HG03159 (cell line): ENCODE measurements at regions not wholly inside any gene's neighbourhood (a gene's known extent, or its start where the extent isn't known, plus 50 kb on each side); places are given as distances from the start of the nearest gene placed in this dataset.
"Not testable (repeated sequence)": the region's sequence is repeated elsewhere in the genome, so short reads cannot be mapped to it uniquely, and the experiment has no call there.

ENCODE experiments used
- ATAC-seq: cut with Tn5 transposase; IDR thresholded peaks from one replicate; pipeline ENCODE4 v1.9.1; 2021; ENCODE audit warnings: mild to moderate bottlenecking, moderate library complexity; ENCODE audit not compliant: unreplicated experiment

GRCh38 chr2:147438882-147439281, 405.9 kb upstream of the ACVR2A start:
- no peak for ATAC-seq

DNA sequence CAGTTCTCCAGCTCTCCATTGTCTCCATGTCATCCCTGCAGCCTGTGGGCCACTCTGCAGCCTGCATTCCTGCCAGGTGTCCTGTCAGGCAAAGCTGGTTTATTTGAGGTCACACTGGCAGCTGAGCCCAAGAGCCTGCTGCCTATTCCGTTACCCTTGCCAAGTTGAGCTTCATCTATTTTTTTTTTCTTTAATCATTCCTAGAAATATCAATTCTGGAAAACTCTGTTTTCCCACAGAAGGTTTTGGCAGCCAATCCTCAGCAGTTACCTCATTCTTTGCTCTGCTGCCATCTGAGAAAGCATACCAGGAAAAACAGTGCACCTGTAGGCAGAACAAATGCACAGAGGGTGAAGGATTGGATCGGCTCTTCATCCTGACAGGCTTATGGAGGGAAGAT, 411.0 kb upstream of the ACVR2A start:
- no peak for ATAC-seq

DNA sequence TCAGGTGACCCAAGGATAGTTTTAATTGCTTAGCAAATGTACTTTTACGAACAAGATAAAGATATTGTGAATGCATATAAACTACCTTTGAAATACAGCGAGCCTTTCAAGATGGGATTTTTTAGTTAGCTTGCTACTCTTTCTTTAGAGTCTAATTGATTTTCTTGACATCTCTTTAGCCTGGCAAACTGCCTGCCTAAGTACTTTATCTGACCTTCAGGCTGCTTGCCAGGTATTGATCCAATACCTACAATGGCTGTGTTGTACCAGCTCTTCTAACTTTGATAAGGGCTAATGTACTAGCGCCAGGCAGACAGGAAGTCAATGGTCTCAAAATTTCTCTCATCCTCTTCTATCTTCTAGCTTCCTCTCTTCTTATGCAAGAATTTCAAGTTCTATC, 414.4 kb upstream of the ACVR2A start:
- no peak for ATAC-seq

- no peak for ATAC-seq
These were observed 416.6 kb upstream of the ACVR2A start for GRCh38 chr2:147428120-147428747.

- ATAC-seq: no peak
These were observed 419.3 kb upstream of the ACVR2A start for GRCh38 chr2:147425437-147426029.

- no peak for ATAC-seq
These were observed 420.1 kb upstream of the ACVR2A start for GRCh38 chr2:147424766-147425165.

DNA sequence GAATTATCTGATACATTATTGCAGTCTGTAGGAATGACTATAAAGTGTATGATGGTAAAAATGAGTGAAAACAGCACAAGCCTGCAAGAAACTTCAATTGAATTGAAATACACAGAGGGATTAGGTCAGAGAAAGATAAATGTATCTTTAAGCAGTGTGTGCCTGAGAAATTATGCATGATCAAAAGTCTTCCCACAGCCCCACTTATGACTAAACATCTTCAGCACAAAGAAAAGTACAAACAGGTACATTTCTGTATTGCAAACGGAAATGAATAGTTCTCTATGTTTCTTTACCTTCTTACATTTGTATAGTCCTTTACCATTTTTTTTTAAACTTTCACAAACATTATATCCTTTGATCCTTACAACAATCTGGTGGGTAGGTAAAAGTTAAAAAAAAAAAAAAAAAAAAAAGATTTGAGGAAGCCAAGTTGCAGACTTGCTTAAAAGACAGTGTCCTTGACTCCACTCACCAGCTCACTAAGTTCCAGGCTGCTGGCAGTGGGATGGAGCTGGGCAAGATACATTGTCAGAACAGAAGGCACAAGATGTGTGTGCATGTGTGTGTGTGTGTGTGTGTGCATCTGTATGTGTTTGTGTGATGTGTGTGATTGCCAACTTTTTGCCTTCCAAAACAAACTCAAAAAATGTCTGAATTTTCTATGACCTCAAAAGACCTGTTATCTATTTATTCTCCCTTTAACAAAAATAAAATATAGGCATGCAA, 423.7 kb upstream of the ACVR2A start:
- ATAC-seq: no peak

DNA sequence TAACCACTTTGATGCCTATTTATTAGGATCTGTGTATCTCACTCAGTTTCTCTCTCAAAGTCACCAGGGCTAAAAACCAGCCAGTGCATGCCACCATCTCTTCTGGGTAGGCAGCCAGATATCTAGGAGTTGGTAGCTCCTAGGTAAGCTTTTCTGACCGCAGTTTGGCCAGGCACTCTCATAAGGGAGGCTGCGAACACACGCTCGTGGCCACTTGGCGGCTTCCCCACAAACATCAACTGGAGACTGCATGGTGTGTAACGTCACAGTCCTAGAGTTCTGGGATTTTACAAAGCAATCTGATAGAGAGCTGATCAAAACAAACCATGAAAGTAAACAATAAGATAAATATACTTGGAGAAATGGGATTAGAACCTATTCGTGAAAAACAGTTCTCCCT, 424.3 kb upstream of the ACVR2A start:
- no peak for ATAC-seq

DNA sequence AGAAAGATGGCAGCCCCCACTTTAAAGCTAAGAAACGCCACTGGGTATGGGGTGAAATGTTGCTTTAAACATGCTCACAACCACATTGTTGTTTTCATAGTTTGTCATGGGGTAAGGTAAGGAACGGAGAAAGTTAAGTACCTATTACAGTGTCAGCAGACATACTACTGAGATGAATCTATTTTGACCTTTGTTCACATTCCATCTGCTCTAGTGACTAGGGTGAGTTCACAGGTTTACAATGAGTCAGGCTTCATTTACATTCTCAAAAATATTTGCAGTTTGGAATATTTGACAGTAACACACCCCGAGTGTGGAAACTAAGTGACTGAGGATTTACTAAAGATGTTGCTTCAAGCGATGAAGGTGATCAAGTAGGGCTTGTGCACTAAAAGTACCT, 428.7 kb upstream of the ACVR2A start:
- no peak for ATAC-seq

DNA sequence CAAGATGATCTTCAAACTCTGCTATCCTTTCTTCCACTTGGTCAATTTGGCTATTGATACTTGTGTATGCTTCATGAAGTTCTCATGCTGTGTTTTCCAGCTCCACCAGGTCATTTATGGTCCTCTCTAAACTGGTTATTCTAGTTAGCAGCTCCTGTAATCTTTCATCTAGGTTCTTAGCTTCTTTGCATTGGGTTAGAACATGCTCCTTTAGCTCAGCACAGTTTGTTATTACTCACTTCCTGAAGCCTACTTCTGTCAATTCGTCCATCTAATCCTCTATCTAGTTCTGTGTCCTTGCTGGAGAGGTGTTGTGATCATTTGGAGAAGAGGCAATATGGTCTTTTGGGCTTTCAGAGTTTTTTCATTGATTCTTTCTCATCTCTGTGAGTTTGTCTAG, 430.2 kb upstream of the ACVR2A start:
- ATAC-seq: not testable (repeated sequence)

DNA sequence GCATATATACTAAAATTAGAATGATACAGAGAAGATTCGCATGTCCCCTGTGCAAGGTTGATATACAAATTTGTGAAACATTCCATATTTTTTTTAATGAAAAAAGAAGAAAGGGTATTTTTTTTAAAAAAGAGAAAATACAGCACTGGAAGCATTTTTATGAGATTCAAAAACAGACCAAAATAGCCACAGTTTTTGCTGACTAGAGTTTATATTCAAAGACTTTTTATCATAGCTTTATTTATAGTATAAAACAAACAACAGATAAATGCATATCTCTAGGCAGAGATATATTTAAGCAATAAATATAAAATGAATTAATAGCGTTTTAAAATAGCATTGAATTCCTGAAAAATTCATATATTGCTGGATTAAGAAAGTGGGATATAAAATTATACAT, 436.5 kb upstream of the ACVR2A start:
- ATAC-seq: no peak

DNA sequence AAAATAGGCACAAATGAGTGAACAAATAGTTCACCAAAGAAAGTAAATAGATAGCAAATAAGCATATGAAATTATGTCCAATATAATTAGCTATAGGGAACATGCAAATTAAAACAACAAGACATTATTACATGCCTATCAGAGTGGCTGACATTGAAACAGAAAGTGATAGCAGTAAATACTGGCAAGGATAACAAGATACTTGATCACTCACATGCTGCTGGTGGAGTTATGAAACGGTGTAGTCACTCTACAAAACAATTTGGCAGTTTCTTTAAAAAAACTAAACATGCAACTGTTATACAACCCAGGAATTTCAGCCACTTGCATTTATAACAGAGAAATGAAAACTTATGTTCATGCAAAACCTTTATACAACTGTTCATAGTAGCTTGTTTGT, 439.2 kb upstream of the ACVR2A start:
- peak; percentile 79 for ATAC-seq

- ATAC-seq: no peak
These were observed 445.8 kb upstream of the ACVR2A start for GRCh38 chr2:147398996-147399395.

DNA sequence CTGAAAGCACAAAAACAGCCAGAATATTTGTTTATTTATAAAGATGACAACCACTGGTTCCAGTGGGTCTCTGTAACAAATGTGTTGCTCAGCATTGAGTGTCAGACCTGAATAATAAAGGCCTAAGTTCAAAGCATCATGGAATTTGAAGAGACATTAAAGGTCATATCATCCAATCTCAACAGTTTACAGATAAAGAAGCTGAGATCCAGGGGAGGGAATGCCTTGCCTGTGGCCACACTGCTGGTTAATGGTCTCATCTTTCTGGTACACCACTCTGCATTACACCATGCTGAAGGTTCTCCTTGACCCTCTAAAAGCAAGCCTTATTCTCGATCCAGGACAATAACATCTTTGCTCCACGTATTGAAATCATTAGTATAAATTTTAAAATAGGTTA, 446.5 kb upstream of the ACVR2A start:
- no peak for ATAC-seq

- no peak for ATAC-seq
These were observed 447.9 kb upstream of the ACVR2A start for GRCh38 chr2:147396890-147397289.

DNA sequence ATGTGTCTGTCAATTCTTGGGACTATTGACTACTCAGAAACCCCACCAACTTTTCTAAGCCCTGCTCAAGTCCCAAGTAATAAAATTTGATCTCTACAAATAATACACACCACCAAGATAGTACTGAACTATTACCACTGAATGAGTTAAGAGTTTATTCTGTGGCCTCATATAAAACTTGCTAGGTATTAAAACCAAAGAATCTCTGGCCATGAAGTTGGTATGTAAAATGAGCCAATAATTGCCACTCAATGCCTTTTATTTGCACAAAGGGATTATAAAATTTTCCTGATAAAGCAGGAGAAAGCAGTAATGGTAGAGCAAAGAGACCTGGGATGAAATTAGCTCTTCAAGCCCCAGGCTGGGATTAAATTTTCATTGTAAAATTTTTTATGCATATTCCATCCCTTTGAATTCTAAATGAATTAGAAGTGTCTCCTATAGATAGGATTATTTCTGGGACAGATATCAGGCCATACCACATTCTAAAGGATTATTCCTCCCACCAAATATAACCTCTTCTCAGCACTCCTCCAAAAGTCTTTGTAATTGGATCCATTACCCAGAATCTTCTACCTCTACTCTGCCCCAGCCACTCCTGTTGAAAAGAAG, 450.5 kb upstream of the ACVR2A start:
- no peak for ATAC-seq

DNA sequence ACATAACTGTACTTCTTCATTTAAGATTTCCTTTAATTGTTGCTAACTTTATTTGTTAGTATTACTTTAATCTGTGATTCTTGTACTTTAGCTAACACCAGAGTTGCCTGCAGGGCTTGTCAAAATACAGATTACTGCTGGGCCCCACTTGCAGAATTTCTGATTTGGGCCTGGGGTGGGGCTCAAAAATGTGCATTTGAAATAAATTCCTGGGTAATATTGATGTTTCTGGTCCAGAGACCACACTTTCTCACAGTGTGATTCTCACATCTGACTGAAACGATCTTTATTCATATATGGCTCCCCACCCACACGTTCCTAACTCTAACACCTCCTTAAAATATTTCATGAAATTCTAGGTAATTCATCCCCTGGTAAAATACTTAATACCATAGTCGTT, 452.6 kb upstream of the ACVR2A start:
- no peak for ATAC-seq

- no peak for ATAC-seq
These were observed 454.4 kb upstream of the ACVR2A start for GRCh38 chr2:147390475-147390874.

- ATAC-seq: no peak
These were observed 455.6 kb upstream of the ACVR2A start for GRCh38 chr2:147389218-147389617.

DNA sequence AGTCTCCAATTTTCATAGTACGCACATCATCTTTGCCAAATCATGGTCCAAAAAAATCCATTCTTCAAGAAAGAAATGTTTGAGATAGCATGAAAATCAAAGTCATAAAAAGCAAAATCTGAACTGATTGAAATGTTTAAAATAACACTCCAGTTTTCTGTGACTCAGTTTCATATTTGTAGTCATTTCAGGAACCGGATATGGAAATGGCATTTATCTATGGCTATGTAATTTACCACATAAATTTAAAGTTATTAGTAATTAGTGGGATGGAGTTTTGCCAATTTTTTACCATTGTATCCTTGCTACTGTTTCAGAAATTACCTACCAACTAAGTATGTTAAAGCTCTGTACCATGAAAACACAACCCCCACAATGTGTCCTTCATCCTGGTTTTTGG, 456.6 kb upstream of the ACVR2A start:
- ATAC-seq: no peak

- no peak for ATAC-seq
These were observed 458.5 kb upstream of the ACVR2A start for GRCh38 chr2:147386284-147386683.

DNA sequence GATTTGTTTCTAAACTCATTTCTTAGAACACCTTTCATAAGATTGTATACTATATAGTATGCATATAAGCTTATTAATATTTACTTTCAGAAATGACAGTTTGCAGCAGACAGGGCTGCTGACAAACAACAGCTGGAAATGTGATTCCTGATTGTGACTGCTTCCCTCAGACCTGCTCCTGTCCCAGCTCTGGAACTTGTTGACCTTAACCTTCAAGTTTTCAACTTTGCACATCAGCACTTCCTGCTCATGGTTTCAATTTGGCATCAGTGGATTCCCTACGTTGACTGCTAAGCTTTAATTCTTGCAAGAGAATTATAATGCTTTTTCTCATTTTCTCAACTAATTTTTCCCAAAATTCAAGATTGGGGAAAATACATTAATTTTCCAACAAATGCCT, 459.2 kb upstream of the ACVR2A start:
- ATAC-seq: no peak
